ENCODE measurements at regions not wholly inside any gene's neighbourhood (a gene's known extent, or its start where the extent isn't known, plus 50 kb on each side); places are given as distances from the start of the nearest gene placed in this dataset.

- H3K27ac ChIP-seq, result peak overlapping the region; percentile 17
- H3K4me3 ChIP-seq, result no peak overlapping the region
- no peak for DNase-seq (ENCODE audit: extremely low spot score in 2 of 2)
Observed at GRCh38 chr9:134555094-134555650, 86.4 kb upstream of the COL5A1 start.

GRCh38 chr9:134556531-134557068 lies 85.0 kb upstream of the COL5A1 start:
- TF ChIP-seq POLR2AphosphoS5 (IDR thresholded peaks at IDR 0.05; ENCODE audit: insufficient read depth in 1 of 2, low read depth in 1 of 2) (no peak), POLR2A (IDR thresholded peaks at IDR 0.05) (no peak), CTCF (IDR thresholded peaks at IDR 0.05) (no peak)
- H3K9me3 ChIP-seq, result no peaks in the 10 kb centered on the region
- H3K27me3 ChIP-seq, result no peaks in the 10 kb centered on the region
- H3K4me3 ChIP-seq, result no peak overlapping the region
- no peak overlapping the region for H3K27ac ChIP-seq
- intact Hi-C loops (cut with DNase I), result no loop called here
- peaks cover 32% of the 10 kb centered on the region for H3K4me1 ChIP-seq
- H3K36me3 ChIP-seq, result no peaks in the 10 kb centered on the region
- no peak for DNase-seq (ENCODE audit: extremely low spot score in 2 of 2)

More at GRCh38 chr9:134555094-134555650, 86.4 kb upstream of the COL5A1 start:
- no peaks in the 10 kb centered on the region for H3K36me3 ChIP-seq
- intact Hi-C loops (cut with DNase I), result no loop called here
- H3K4me1 ChIP-seq, result peaks cover 39% of the 10 kb centered on the region
- H3K9me3 ChIP-seq, result no peaks in the 10 kb centered on the region
- TF ChIP-seq POLR2AphosphoS5 (IDR thresholded peaks at IDR 0.05; ENCODE audit: insufficient read depth in 1 of 2, low read depth in 1 of 2) (no peak), CTCF (IDR thresholded peaks at IDR 0.05) (no peak), POLR2A (IDR thresholded peaks at IDR 0.05) (no peak)
- no peaks in the 10 kb centered on the region for H3K27me3 ChIP-seq

- Histone ChIP-seq H3K4me1 (peaks cover 25% of the 10 kb centered on the region), H3K36me3 (no peaks in the 10 kb centered on the region), H3K9me3 (no peaks in the 10 kb centered on the region), H3K27ac (no peak overlapping the region), H3K4me3 (no peak overlapping the region), H3K27me3 (no peaks in the 10 kb centered on the region)
- peak in 1 of 2 donors; percentile 87 for DNase-seq (ENCODE audit: extremely low spot score in 2 of 2)
- intact Hi-C loops (cut with DNase I), result no loop called here
- TF ChIP-seq POLR2AphosphoS5 (IDR thresholded peaks at IDR 0.05; ENCODE audit: insufficient read depth in 1 of 2, low read depth in 1 of 2) (no peak), POLR2A (IDR thresholded peaks at IDR 0.05) (no peak), CTCF (IDR thresholded peaks at IDR 0.05) (no peak)
Observed at GRCh38 chr9:134557331-134557730, 84.3 kb upstream of the COL5A1 start.

GRCh38 chr9:134558124-134558905 lies 83.3 kb upstream of the COL5A1 start:
- H3K9me3 ChIP-seq, result no peaks in the 10 kb centered on the region
- no peaks in the 10 kb centered on the region for H3K36me3 ChIP-seq
- H3K27ac ChIP-seq, result no peak overlapping the region
- peaks cover 15% of the 10 kb centered on the region for H3K4me1 ChIP-seq
- intact Hi-C loops (cut with DNase I), result no loop called here
- DNase-seq (ENCODE audit: extremely low spot score in 2 of 2), result peak; percentile 64 to 70
- H3K4me3 ChIP-seq, result no peak overlapping the region
- no peak for TF ChIP-seq POLR2AphosphoS5 (IDR thresholded peaks at IDR 0.05; ENCODE audit: insufficient read depth in 1 of 2, low read depth in 1 of 2)
- no peak for TF ChIP-seq CTCF (IDR thresholded peaks at IDR 0.05)
- no peak for TF ChIP-seq POLR2A (IDR thresholded peaks at IDR 0.05)
- no peaks in the 10 kb centered on the region for H3K27me3 ChIP-seq

GRCh38 chr9:134559013-134559412 lies 82.6 kb upstream of the COL5A1 start:
- no peak overlapping the region for H3K4me3 ChIP-seq
- no peak for TF ChIP-seq CTCF (IDR thresholded peaks at IDR 0.05)
- no peak for TF ChIP-seq POLR2A (IDR thresholded peaks at IDR 0.05)
- TF ChIP-seq POLR2AphosphoS5 (IDR thresholded peaks at IDR 0.05; ENCODE audit: insufficient read depth in 1 of 2, low read depth in 1 of 2), result no peak
- H3K36me3 ChIP-seq, result no peaks in the 10 kb centered on the region
- no peaks in the 10 kb centered on the region for H3K27me3 ChIP-seq
- DNase-seq (ENCODE audit: extremely low spot score in 2 of 2), result peak; percentile 62 to 70
- peaks cover 8% of the 10 kb centered on the region for H3K4me1 ChIP-seq
- H3K9me3 ChIP-seq, result no peaks in the 10 kb centered on the region
- intact Hi-C loops (cut with DNase I), result no loop called here
- H3K27ac ChIP-seq, result no peak overlapping the region

Measured in vagina (tissue), 2 donors.